Mesendoderm (in vitro differentiated cells): ENCODE measurements at regions not wholly inside any gene's neighbourhood (a gene's known extent, or its start where the extent isn't known, plus 50 kb on each side); places are given as distances from the start of the nearest gene placed in this dataset.

ENCODE experiments used
- DNase-seq: peaks from one replicate; pipeline ENCODE4 v3.0.0; 2013
- H2AK5ac ChIP-seq: 2 replicates; pipeline ENCODE4 v1.6.1; 2013; ENCODE audit warnings: low read length, inconsistent platforms
- H2BK120ac ChIP-seq: 2 replicates; pipeline ENCODE4 v1.6.1; 2013; ENCODE audit warnings: low read depth, mild to moderate bottlenecking, low read length, moderate library complexity, mixed read lengths
- H2BK15ac ChIP-seq: replicated peaks from 2 replicates; pipeline ENCODE4 v1.6.1; 2013; ENCODE audit warnings: low read depth, mild to moderate bottlenecking, moderate library complexity
- H2BK5ac ChIP-seq: 2 replicates; pipeline ENCODE4 v1.6.1; 2013; ENCODE audit warnings: low read length, inconsistent platforms
- H3K18ac ChIP-seq: 2 replicates; pipeline ENCODE4 v1.6.1; 2013; ENCODE audit warnings: mild to moderate bottlenecking, low read length, mixed read lengths
- H3K23ac ChIP-seq: one replicate; pipeline ENCODE4 v1.6.1; 2013; ENCODE audit warnings: low read length
- H3K27ac ChIP-seq: 2 replicates; pipeline ENCODE4 v1.5.1; 2013; ENCODE audit warnings: low read depth, mild to moderate bottlenecking, inconsistent platforms, low read length, moderate library complexity
- H3K27me3 ChIP-seq: 2 replicates; pipeline ENCODE4 v1.6.1; 2013; ENCODE audit warnings: low read length, control low read depth, mild to moderate bottlenecking, inconsistent platforms; ENCODE audit not compliant: insufficient read depth, poor library complexity
- H3K36me3 ChIP-seq: 2 replicates; pipeline ENCODE4 v1.6.1; 2013; ENCODE audit warnings: low read length, inconsistent platforms; ENCODE audit not compliant: control insufficient read depth, insufficient read depth
- H3K4ac ChIP-seq: one replicate; pipeline ENCODE4 v1.6.1; 2013; ENCODE audit warnings: low read depth, mild to moderate bottlenecking, low read length, moderate library complexity
- H3K4me1 ChIP-seq: 2 replicates; pipeline ENCODE4 v1.6.1; 2013; ENCODE audit warnings: low read depth, low read length, inconsistent platforms; ENCODE audit not compliant: control insufficient read depth
- H3K4me2 ChIP-seq: 2 replicates; pipeline ENCODE4 v1.6.1; 2013; ENCODE audit warnings: low read length
- H3K4me3 ChIP-seq: 2 replicates; pipeline ENCODE4 v1.5.1; 2013; ENCODE audit warnings: mild to moderate bottlenecking, low read length
- H3K56ac ChIP-seq: one replicate; pipeline ENCODE4 v1.6.1; 2013; ENCODE audit warnings: low read length
- H3K79me1 ChIP-seq: 2 replicates; pipeline ENCODE4 v1.6.1; 2013; ENCODE audit warnings: low read length, inconsistent platforms
- H3K79me2 ChIP-seq: 2 replicates; pipeline ENCODE4 v1.6.1; 2013; ENCODE audit warnings: mild to moderate bottlenecking, low read length; ENCODE audit not compliant: control insufficient read depth, insufficient read depth
- H3K9ac ChIP-seq: 2 replicates; pipeline ENCODE4 v1.6.1; 2013; ENCODE audit warnings: low read length, inconsistent platforms
- H4K5ac ChIP-seq: one replicate; pipeline ENCODE4 v1.6.1; 2013; ENCODE audit warnings: low read length
- H4K8ac ChIP-seq: one replicate; pipeline ENCODE4 v1.6.1; 2013; ENCODE audit warnings: low read depth, mild to moderate bottlenecking, control low read depth, low read length, moderate library complexity
- WGBS: extraction: QIAGEN DNeasy Blood & Tissue Kit; methylation state at CpG from one replicate; pipeline ENCODE4 v1.1.7; 2013; ENCODE audit warnings: low lambda C conversion rate, missing lambda C conversion rate; ENCODE audit not compliant: insufficient coverage; ENCODE audit errors: extremely low coverage; 5-methylcytosine and 5-hydroxymethylcytosine counted together

- Histone ChIP-seq H3K4me3 (no peak overlapping the region), H3K79me2 (no peaks in the 10 kb centered on the region), H3K79me1 (no peaks in the 10 kb centered on the region), H2BK5ac (no peak overlapping the region), H3K18ac (no peak overlapping the region), H3K23ac (no peak overlapping the region), H2BK15ac (no peak overlapping the region), H3K4me1 (no peaks in the 10 kb centered on the region), H3K4me2 (no peak overlapping the region), H3K56ac (no peak overlapping the region), H2BK120ac (no peak overlapping the region), H3K9ac (no peak overlapping the region), H2AK5ac (no peak overlapping the region), H3K27ac (no peak overlapping the region), H3K27me3 (no peaks in the 10 kb centered on the region), H4K5ac (no peak overlapping the region), H4K8ac (no peak overlapping the region), H3K36me3 (no peaks in the 10 kb centered on the region), H3K4ac (no peak overlapping the region)
- DNase-seq: no peak
Measured at GRCh38 chr15:46660096-46660842, 1025.4 kb downstream of the SQOR start.

GRCh38 chr15:46670258-46670657 lies 1035.4 kb downstream of the SQOR start:
- H3K79me1 ChIP-seq: no peaks in the 10 kb centered on the region

DNA sequence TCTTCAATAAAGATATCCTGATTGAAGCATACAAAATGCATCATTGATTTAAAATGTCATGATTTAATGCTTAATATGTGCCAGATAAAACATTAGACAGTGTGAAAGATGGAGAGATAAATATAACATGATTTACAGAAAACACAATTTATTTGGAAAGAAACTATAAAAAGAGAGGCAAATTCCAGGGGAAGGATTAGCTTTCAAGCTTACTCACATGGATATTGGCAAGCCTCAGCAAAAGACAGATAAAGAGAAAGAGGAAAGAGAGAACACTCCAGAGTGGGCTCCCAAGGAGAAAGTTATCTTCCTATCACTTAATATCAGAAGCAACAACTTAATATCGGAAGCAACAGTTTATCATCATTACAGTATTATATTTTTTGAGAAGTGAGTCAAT lies 1036.5 kb downstream of the SQOR start:
- Histone ChIP-seq H3K56ac (no peak overlapping the region), H3K79me1 (no peaks in the 10 kb centered on the region), H3K36me3 (no peaks in the 10 kb centered on the region), H3K18ac (no peak overlapping the region), H4K5ac (no peak overlapping the region), H3K4ac (no peak overlapping the region), H2BK15ac (no peak overlapping the region), H3K27me3 (no peaks in the 10 kb centered on the region), H3K79me2 (no peaks in the 10 kb centered on the region), H3K27ac (no peak overlapping the region), H2BK5ac (no peak overlapping the region), H2BK120ac (no peak overlapping the region), H2AK5ac (no peak overlapping the region), H3K4me2 (no peak overlapping the region), H3K23ac (no peak overlapping the region), H3K9ac (no peak overlapping the region), H3K4me1 (no peaks in the 10 kb centered on the region), H4K8ac (no peak overlapping the region), H3K4me3 (no peak overlapping the region)
- no CpG with 5 or more reads among the region's 1 CpG for WGBS
- no peak for DNase-seq

More at GRCh38 chr15:46670258-46670657, 1035.4 kb downstream of the SQOR start:
- Histone ChIP-seq H3K4me1 (no peaks in the 10 kb centered on the region), H2BK15ac (no peak overlapping the region), H3K9ac (no peak overlapping the region), H3K18ac (no peak overlapping the region), H3K4me3 (no peak overlapping the region), H3K23ac (no peak overlapping the region), H2AK5ac (no peak overlapping the region), H4K8ac (no peak overlapping the region), H3K36me3 (no peaks in the 10 kb centered on the region), H3K4ac (no peak overlapping the region), H3K4me2 (no peak overlapping the region), H2BK120ac (no peak overlapping the region), H3K56ac (no peak overlapping the region), H3K79me2 (no peaks in the 10 kb centered on the region), H2BK5ac (no peak overlapping the region), H3K27me3 (no peaks in the 10 kb centered on the region), H3K27ac (no peak overlapping the region), H4K5ac (no peak overlapping the region)
- WGBS: no CpG with 5 or more reads among the region's 2 CpGs
- no peak for DNase-seq

DNA sequence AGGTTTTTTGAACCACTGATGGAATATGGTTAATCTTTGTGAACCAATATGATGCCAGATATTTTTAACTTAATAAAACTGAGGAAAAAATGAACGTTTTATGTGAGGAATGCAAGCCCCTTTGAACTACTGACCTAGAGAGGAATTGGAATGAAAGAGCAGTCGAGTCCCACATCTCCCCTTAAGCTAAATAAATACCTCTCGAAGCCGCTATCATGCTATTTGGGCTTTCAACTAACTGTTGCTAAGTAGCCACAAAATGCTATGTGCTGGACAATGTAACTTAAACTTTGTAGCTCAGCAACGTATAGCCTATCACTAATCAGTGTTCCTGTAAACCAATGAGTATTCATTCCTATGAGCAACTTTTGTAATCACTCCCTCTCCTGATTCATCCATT lies 1037.2 kb downstream of the SQOR start:
- H4K5ac ChIP-seq: no peak overlapping the region
- H3K23ac ChIP-seq: no peak overlapping the region
- no peak overlapping the region for H3K18ac ChIP-seq
- no peaks in the 10 kb centered on the region for H3K27me3 ChIP-seq
- no CpG with 5 or more reads among the region's 5 CpGs for WGBS
- H3K27ac ChIP-seq: no peak overlapping the region
- H2BK120ac ChIP-seq: no peak overlapping the region
- H3K4me2 ChIP-seq: no peak overlapping the region
- no peaks in the 10 kb centered on the region for H3K36me3 ChIP-seq
- H3K9ac ChIP-seq: no peak overlapping the region
- no peak overlapping the region for H2BK5ac ChIP-seq
- peak overlapping the region; percentile 19 for H2BK15ac ChIP-seq
- no peak overlapping the region for H3K4ac ChIP-seq
- H3K4me3 ChIP-seq: no peak overlapping the region
- no peak overlapping the region for H4K8ac ChIP-seq
- no peaks in the 10 kb centered on the region for H3K79me1 ChIP-seq
- H2AK5ac ChIP-seq: no peak overlapping the region
- H3K79me2 ChIP-seq: no peaks in the 10 kb centered on the region
- DNase-seq: no peak
- H3K56ac ChIP-seq: no peak overlapping the region
- no peaks in the 10 kb centered on the region for H3K4me1 ChIP-seq

- Histone ChIP-seq H3K23ac (no peak overlapping the region), H3K27me3 (no peaks in the 10 kb centered on the region), H3K4me1 (no peaks in the 10 kb centered on the region), H3K79me2 (no peaks in the 10 kb centered on the region), H2BK120ac (peak overlapping the region; percentile 67), H3K4me3 (no peak overlapping the region), H4K5ac (no peak overlapping the region), H3K56ac (no peak overlapping the region), H3K36me3 (no peaks in the 10 kb centered on the region), H2AK5ac (no peak overlapping the region), H3K27ac (peak overlapping the region; percentile 33), H3K4me2 (no peak overlapping the region), H2BK5ac (no peak overlapping the region), H3K4ac (no peak overlapping the region), H3K79me1 (no peaks in the 10 kb centered on the region), H2BK15ac (no peak overlapping the region), H4K8ac (no peak overlapping the region), H3K9ac (no peak overlapping the region), H3K18ac (peak overlapping the region; percentile 72)
- no CpG with 5 or more reads among the region's 9 CpGs for WGBS
- DNase-seq: no peak
Measured at GRCh38 chr15:46676233-46677206, 1040.8 kb upstream of the SEMA6D start.
